DOHH2 (cell line): ENCODE measurements at regions not wholly inside any gene's neighbourhood (a gene's known extent, or its start where the extent isn't known, plus 50 kb on each side); places are given as distances from the start of the nearest gene placed in this dataset.

Experiments
- H3F3A ChIP-seq: fragments of 200-600 bp; sonication (generic), shearing (Covaris generic); 2 replicates; pipeline ENCODE4 v1.6.0; 2016; ENCODE audit warnings: antibody characterized with exemption, mild to moderate bottlenecking; ENCODE audit not compliant: control insufficient read depth, insufficient read depth
- H3K27ac ChIP-seq: fragments of 200-600 bp; sonication (generic); 2 replicates; pipeline ENCODE4 v1.5.1; 2014; ENCODE audit warnings: low read depth, mild to moderate bottlenecking, low read length, moderate library complexity
- H3K27me3 ChIP-seq: fragments of 200-600 bp; sonication (generic); 2 replicates; pipeline ENCODE4 v1.6.1; 2014; ENCODE audit warnings: mild to moderate bottlenecking, low read length, mixed read lengths; ENCODE audit not compliant: control insufficient read depth
- H3K36me3 ChIP-seq: fragments of 200-600 bp; sonication (generic); 2 replicates; pipeline ENCODE4 v1.6.1; 2014; ENCODE audit warnings: mild to moderate bottlenecking, low read length, moderate library complexity, mixed read lengths; ENCODE audit not compliant: control insufficient read depth
- H3K4me1 ChIP-seq: fragments of 200-600 bp; sonication (generic); 2 replicates; pipeline ENCODE4 v1.6.1; 2014; ENCODE audit warnings: mild to moderate bottlenecking, low read length, mixed read lengths; ENCODE audit not compliant: control insufficient read depth
- H3K4me2 ChIP-seq: fragments of 200-600 bp; sonication (generic); 2 replicates; pipeline ENCODE4 v1.6.0; 2014; ENCODE audit warnings: mild to moderate bottlenecking, low read length, moderate library complexity
- H3K4me3 ChIP-seq: fragments of 200-600 bp; sonication (generic); 2 replicates; pipeline ENCODE4 v1.5.1; 2014; ENCODE audit warnings: mild to moderate bottlenecking, low read length, mixed read lengths
- H3K79me2 ChIP-seq: fragments of 200-600 bp; sonication (generic); 2 replicates; pipeline ENCODE4 v1.6.1; 2014; ENCODE audit warnings: mild to moderate bottlenecking, low read length, mixed read lengths; ENCODE audit not compliant: control insufficient read depth
- H3K9me2 ChIP-seq: fragments of 200-600 bp; sonication (generic); replicated peaks from 2 replicates; pipeline ENCODE4 v1.6.1; 2014; ENCODE audit warnings: mild to moderate bottlenecking, low read length, mixed read lengths; ENCODE audit not compliant: control insufficient read depth
- H3K9me3 ChIP-seq: fragments of 200-600 bp; sonication (generic); 2 replicates; pipeline ENCODE4 v1.6.1; 2014; ENCODE audit warnings: antibody characterized with exemption, low read length, mixed read lengths; ENCODE audit not compliant: control insufficient read depth, insufficient read depth
- H4K20me1 ChIP-seq: fragments of 200-600 bp; sonication (generic); 2 replicates; pipeline ENCODE4 v1.6.0; 2014; ENCODE audit warnings: low read depth, mild to moderate bottlenecking, antibody characterized with exemption, low read length, moderate library complexity; ENCODE audit not compliant: control insufficient read depth, insufficient read depth
- EZH2phosphoT487 ChIP-seq: fragments of 200-600 bp; sonication (generic); IDR thresholded peaks from 2 replicates; pipeline ENCODE4 v1.6.1; 2017; ENCODE audit warnings: borderline replicate concordance, mild to moderate bottlenecking, antibody characterized with exemption, low read length, moderate library complexity, mixed read lengths
- TF ChIP-seq, protein P1 (sequence below): fragments of 200-600 bp; sonication (generic); IDR thresholded peaks from one replicate; pipeline ENCODE4 v1.5.1; 2014; ENCODE audit warnings: antibody characterized with exemption, mild to moderate bottlenecking, low read depth, low read length; ENCODE audit not compliant: poor library complexity, severe bottlenecking

GRCh38 chr6:125477844-125478243 is 176.1 kb upstream of the HDDC2 start:
- Histone ChIP-seq H3K9me3 (no peaks in the 10 kb centered on the region), H3K4me3 (no peak overlapping the region), H3K36me3 (no peaks in the 10 kb centered on the region), H3K4me2 (no peak overlapping the region), H3K27ac (no peak overlapping the region), H4K20me1 (no peaks in the 10 kb centered on the region), H3K79me2 (no peaks in the 10 kb centered on the region), H3K27me3 (no peaks in the 10 kb centered on the region), H3K4me1 (peaks cover 5% of the 10 kb centered on the region), H3K9me2 (no peaks in the 10 kb centered on the region), H3F3A (no peaks in the 10 kb centered on the region)
- TF ChIP-seq, protein P1, sequence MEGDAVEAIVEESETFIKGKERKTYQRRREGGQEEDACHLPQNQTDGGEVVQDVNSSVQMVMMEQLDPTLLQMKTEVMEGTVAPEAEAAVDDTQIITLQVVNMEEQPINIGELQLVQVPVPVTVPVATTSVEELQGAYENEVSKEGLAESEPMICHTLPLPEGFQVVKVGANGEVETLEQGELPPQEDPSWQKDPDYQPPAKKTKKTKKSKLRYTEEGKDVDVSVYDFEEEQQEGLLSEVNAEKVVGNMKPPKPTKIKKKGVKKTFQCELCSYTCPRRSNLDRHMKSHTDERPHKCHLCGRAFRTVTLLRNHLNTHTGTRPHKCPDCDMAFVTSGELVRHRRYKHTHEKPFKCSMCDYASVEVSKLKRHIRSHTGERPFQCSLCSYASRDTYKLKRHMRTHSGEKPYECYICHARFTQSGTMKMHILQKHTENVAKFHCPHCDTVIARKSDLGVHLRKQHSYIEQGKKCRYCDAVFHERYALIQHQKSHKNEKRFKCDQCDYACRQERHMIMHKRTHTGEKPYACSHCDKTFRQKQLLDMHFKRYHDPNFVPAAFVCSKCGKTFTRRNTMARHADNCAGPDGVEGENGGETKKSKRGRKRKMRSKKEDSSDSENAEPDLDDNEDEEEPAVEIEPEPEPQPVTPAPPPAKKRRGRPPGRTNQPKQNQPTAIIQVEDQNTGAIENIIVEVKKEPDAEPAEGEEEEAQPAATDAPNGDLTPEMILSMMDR, result no peak
- no peak for TF ChIP-seq EZH2phosphoT487

GRCh38 chr6:125480146-125480545 is 178.4 kb upstream of the HDDC2 start:
- no peak overlapping the region for H3K27ac ChIP-seq
- peaks cover 5% of the 10 kb centered on the region for H3K4me1 ChIP-seq
- TF ChIP-seq, protein P1, result no peak
- no peak for TF ChIP-seq EZH2phosphoT487
- H3K79me2 ChIP-seq, result no peaks in the 10 kb centered on the region
- H3K9me3 ChIP-seq, result no peaks in the 10 kb centered on the region
- no peaks in the 10 kb centered on the region for H3K27me3 ChIP-seq
- H3K9me2 ChIP-seq, result no peaks in the 10 kb centered on the region
- no peaks in the 10 kb centered on the region for H3F3A ChIP-seq
- no peak overlapping the region for H3K4me2 ChIP-seq
- no peaks in the 10 kb centered on the region for H3K36me3 ChIP-seq
- H3K4me3 ChIP-seq, result no peak overlapping the region
- H4K20me1 ChIP-seq, result no peaks in the 10 kb centered on the region

- Histone ChIP-seq H3K9me3 (no peaks in the 10 kb centered on the region), H3K4me2 (no peak overlapping the region), H4K20me1 (no peaks in the 10 kb centered on the region)
Measured at GRCh38 chr6:125480571-125480970, 178.8 kb upstream of the HDDC2 start.

More at GRCh38 chr6:125480571-125480970, 178.8 kb upstream of the HDDC2 start:
- Histone ChIP-seq H3K27ac (no peak overlapping the region), H3K79me2 (no peaks in the 10 kb centered on the region), H3K4me3 (no peak overlapping the region), H3F3A (no peaks in the 10 kb centered on the region), H3K4me1 (peaks cover 5% of the 10 kb centered on the region), H3K9me2 (no peaks in the 10 kb centered on the region), H3K36me3 (no peaks in the 10 kb centered on the region), H3K27me3 (no peaks in the 10 kb centered on the region)
- TF ChIP-seq, protein P1, result no peak
- no peak for TF ChIP-seq EZH2phosphoT487
